OCI-LY7 (cell line): ENCODE measurements at regions not wholly inside any gene's neighbourhood (a gene's known extent, or its start where the extent isn't known, plus 50 kb on each side); places are given as distances from the start of the nearest gene placed in this dataset.

Source experiments
- BruUV-seq: library from RNA; stranded (reverse); fragments of 400-500 nt; replicated peaks from 2 replicates; lab custom pipeline; 2021; lab: Mats Ljungman, UMichigan
- CTCF ChIA-PET: fragments of 300-600 bp; sonication (Branson Sonifier 250); formaldehyde crosslinking; loops from one replicate; lab custom pipeline; 2022; ENCODE audit warnings: antibody characterized with exemption; ENCODE audit not compliant: unreplicated experiment; lab: Charles Lee
- POLR2A ChIA-PET: fragments of 300-600 bp; sonication (Branson Sonifier 250); formaldehyde crosslinking; loops from one replicate; lab custom pipeline; 2022; ENCODE audit warnings: antibody characterized with exemption; lab: Charles Lee
- DNase-seq: peaks from one replicate; pipeline ENCODE4 v3.0.0-alpha.2; 2015; ENCODE audit warnings: low spot score
- H2AFZ ChIP-seq: fragments of 200-600 bp; sonication (generic), shearing (Covaris generic); 2 replicates; pipeline ENCODE4 v1.6.1; 2014; ENCODE audit warnings: mild to moderate bottlenecking, antibody characterized with exemption, low read length, moderate library complexity
- H3K27ac ChIP-seq: fragments of 200-600 bp; sonication (generic); 2 replicates; pipeline ENCODE4 v1.5.1; 2014; ENCODE audit warnings: mixed run types, low read depth, mild to moderate bottlenecking, moderate library complexity, low read length, inconsistent platforms; ENCODE audit not compliant: poor library complexity, severe bottlenecking
- H3K36me3 ChIP-seq: fragments of 200-600 bp; sonication (generic); 2 replicates; pipeline ENCODE4 v1.6.1; 2014; ENCODE audit warnings: mild to moderate bottlenecking, antibody characterized with exemption, low read length, moderate library complexity, mixed read lengths; ENCODE audit not compliant: insufficient read depth
- H3K4me1 ChIP-seq: fragments of 200-600 bp; sonication (generic); 2 replicates; pipeline ENCODE4 v1.5.1; 2014; ENCODE audit warnings: mild to moderate bottlenecking, low read length; ENCODE audit not compliant: insufficient read depth, poor library complexity, severe bottlenecking
- H3K4me2 ChIP-seq: fragments of 200-600 bp; sonication (generic); 2 replicates; pipeline ENCODE4 v1.6.1; 2014; ENCODE audit warnings: mild to moderate bottlenecking, low read length
- H3K4me3 ChIP-seq: fragments of 200-600 bp; sonication (generic); 2 replicates; pipeline ENCODE4 v1.5.1; 2014; ENCODE audit warnings: mild to moderate bottlenecking, low read depth, low read length; ENCODE audit not compliant: poor library complexity, severe bottlenecking
- H3K79me2 ChIP-seq: fragments of 200-600 bp; sonication (generic); 2 replicates; pipeline ENCODE4 v1.6.1; 2016; ENCODE audit warnings: low read depth, mild to moderate bottlenecking, low read length, moderate library complexity, mixed read lengths; ENCODE audit not compliant: insufficient read depth
- H3K9me2 ChIP-seq: fragments of 200-600 bp; sonication (generic); 2 replicates; pipeline ENCODE4 v1.6.1; 2016; ENCODE audit warnings: mild to moderate bottlenecking, low read length, mixed read lengths; ENCODE audit not compliant: insufficient read depth
- H3K9me3 ChIP-seq: fragments of 200-600 bp; sonication (generic); 2 replicates; pipeline ENCODE4 v1.6.1; 2014; ENCODE audit warnings: mild to moderate bottlenecking, mixed run types, low read length, mixed read lengths
- H4K20me1 ChIP-seq: fragments of 200-600 bp; sonication (generic); 2 replicates; pipeline ENCODE4 v1.6.1; 2014; ENCODE audit warnings: mild to moderate bottlenecking, antibody characterized with exemption, low read length, moderate library complexity, mixed read lengths; ENCODE audit not compliant: insufficient read depth
- EZH2phosphoT487 ChIP-seq: fragments of 200-600 bp; sonication (generic); IDR thresholded peaks from 2 replicates; pipeline ENCODE4 v1.6.1; 2018; ENCODE audit warnings: low read depth, borderline replicate concordance, mild to moderate bottlenecking, mixed run types, antibody characterized with exemption, low read length, moderate library complexity, mixed read lengths
- intact Hi-C: fragments of 100-400 bp; cut with micrococcal nuclease; formaldehyde crosslinking; loops from one replicate; pipeline ENCODE4 v1.10.0; 2022; ENCODE audit not compliant: unreplicated experiment
- TF ChIP-seq, protein P1 (sequence below): fragments of 200-600 bp; sonication (generic); conservative IDR thresholded peaks from 2 replicates; pipeline ENCODE4 v1.5.1; 2014; ENCODE audit warnings: mild to moderate bottlenecking, antibody characterized with exemption, low read length, moderate library complexity, mixed read lengths

GRCh38 chr2:103445347-103445746, 683.5 kb downstream of the TMEM182 start:
- Histone ChIP-seq H3K4me2 (no peak overlapping the region), H3K9me3 (no peaks in the 10 kb centered on the region), H3K79me2 (no peaks in the 10 kb centered on the region), H3K27ac (no peak overlapping the region), H3K36me3 (no peaks in the 10 kb centered on the region), H3K9me2 (no peaks in the 10 kb centered on the region), H3K4me3 (no peak overlapping the region), H2AFZ (no peak overlapping the region), H3K4me1 (no peaks in the 10 kb centered on the region), H4K20me1 (no peaks in the 10 kb centered on the region)
- ChIA-PET POLR2A (no interaction called here), CTCF (no interaction called here)
- TF ChIP-seq, protein P1, sequence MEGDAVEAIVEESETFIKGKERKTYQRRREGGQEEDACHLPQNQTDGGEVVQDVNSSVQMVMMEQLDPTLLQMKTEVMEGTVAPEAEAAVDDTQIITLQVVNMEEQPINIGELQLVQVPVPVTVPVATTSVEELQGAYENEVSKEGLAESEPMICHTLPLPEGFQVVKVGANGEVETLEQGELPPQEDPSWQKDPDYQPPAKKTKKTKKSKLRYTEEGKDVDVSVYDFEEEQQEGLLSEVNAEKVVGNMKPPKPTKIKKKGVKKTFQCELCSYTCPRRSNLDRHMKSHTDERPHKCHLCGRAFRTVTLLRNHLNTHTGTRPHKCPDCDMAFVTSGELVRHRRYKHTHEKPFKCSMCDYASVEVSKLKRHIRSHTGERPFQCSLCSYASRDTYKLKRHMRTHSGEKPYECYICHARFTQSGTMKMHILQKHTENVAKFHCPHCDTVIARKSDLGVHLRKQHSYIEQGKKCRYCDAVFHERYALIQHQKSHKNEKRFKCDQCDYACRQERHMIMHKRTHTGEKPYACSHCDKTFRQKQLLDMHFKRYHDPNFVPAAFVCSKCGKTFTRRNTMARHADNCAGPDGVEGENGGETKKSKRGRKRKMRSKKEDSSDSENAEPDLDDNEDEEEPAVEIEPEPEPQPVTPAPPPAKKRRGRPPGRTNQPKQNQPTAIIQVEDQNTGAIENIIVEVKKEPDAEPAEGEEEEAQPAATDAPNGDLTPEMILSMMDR, result no peak
- TF ChIP-seq EZH2phosphoT487, result no peak
- BruUV-seq, result no TSS peak
- intact Hi-C loops, result no loop called here
- no peak for DNase-seq

- ChIA-PET CTCF (no interaction called here), POLR2A (interaction anchor here (0.6 kb wide), 1 partner anchor 1734 kb away, joined by 3 read pairs; no protein-coding TSS in a partner anchor)
- TF ChIP-seq, protein P1, result no peak
- TF ChIP-seq EZH2phosphoT487, result no peak
- H3K9me3 ChIP-seq, result no peaks in the 10 kb centered on the region
- H3K36me3 ChIP-seq, result no peaks in the 10 kb centered on the region
- H3K4me1 ChIP-seq, result no peaks in the 10 kb centered on the region
- H3K4me2 ChIP-seq, result no peak overlapping the region
- H3K27ac ChIP-seq, result no peak overlapping the region
- intact Hi-C loops, result no loop called here
- no TSS peak for BruUV-seq
- no peak overlapping the region for H3K4me3 ChIP-seq
- no peaks in the 10 kb centered on the region for H3K9me2 ChIP-seq
- H3K79me2 ChIP-seq, result no peaks in the 10 kb centered on the region
- no peak overlapping the region for H2AFZ ChIP-seq
- no peaks in the 10 kb centered on the region for H4K20me1 ChIP-seq
- DNase-seq, result no peak
Measured at GRCh38 chr2:103448495-103448894, 686.7 kb downstream of the TMEM182 start.

DNA sequence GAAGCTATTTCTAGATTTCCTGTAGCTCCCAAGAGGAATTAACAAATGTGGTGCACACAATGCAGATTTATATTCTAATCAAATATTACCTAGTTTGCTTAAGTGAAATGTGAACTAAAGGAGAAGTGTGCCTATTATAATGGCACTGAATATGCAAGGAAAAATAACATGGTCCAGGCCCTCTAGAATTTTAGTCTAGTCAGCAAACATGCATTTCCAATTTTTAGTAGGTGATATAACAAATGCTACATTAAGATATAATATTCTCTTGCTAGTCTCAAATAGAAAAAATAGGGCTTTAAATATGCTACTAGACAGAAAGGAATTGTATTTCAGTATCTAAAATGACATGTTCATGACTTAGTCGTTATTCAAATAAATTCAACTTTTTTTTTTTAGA, 689.5 kb downstream of the TMEM182 start:
- Histone ChIP-seq H3K79me2 (no peaks in the 10 kb centered on the region), H3K9me3 (no peaks in the 10 kb centered on the region), H3K36me3 (no peaks in the 10 kb centered on the region), H2AFZ (no peak overlapping the region), H3K4me1 (no peaks in the 10 kb centered on the region), H3K27ac (no peak overlapping the region), H3K9me2 (no peaks in the 10 kb centered on the region), H3K4me2 (no peak overlapping the region), H3K4me3 (no peak overlapping the region), H4K20me1 (no peaks in the 10 kb centered on the region)
- no TSS peak for BruUV-seq
- POLR2A ChIA-PET, result no interaction called here
- no peak for DNase-seq
- intact Hi-C loops, result no loop called here
- TF ChIP-seq, protein P1, result no peak
- TF ChIP-seq EZH2phosphoT487, result no peak
- CTCF ChIA-PET, result no interaction called here
